CD4-positive, alpha-beta T cell treated with Interferon gamma for 1 hour (primary cell): ENCODE measurements at regions not wholly inside any gene's neighbourhood (a gene's known extent, or its start where the extent isn't known, plus 50 kb on each side); places are given as distances from the start of the nearest gene placed in this dataset.
A peak's percentile ranks its signal among the peaks of the same experiment; 100 is the strongest.
"Not testable (repeated sequence)": the region's sequence is repeated elsewhere in the genome, so short reads cannot be mapped to it uniquely, and the experiment has no call there.

Source experiments
- DNase-seq: peaks from one replicate; pipeline ENCODE4 v3.0.0-alpha.2; 2020

- DNase-seq: no peak
These were observed 286.9 kb upstream of the USP25 start for GRCh38 chr21:15442743-15443469.

- DNase-seq: no peak
These were observed 286.1 kb upstream of the USP25 start for GRCh38 chr21:15443740-15444117.

GRCh38 chr21:15444118-15444960 lies 285.4 kb upstream of the USP25 start:
- no peak for DNase-seq

- no peak for DNase-seq
These were observed 284.5 kb upstream of the USP25 start for GRCh38 chr21:15445327-15445726.

- no peak for DNase-seq
These were observed 283.6 kb upstream of the USP25 start for GRCh38 chr21:15446223-15446622.

- DNase-seq: no peak
These were observed 280.2 kb upstream of the USP25 start for GRCh38 chr21:15449556-15449955.

- no peak for DNase-seq
These were observed 276.5 kb upstream of the USP25 start for GRCh38 chr21:15453261-15453660.

GRCh38 chr21:15453785-15454184 lies 276.0 kb upstream of the USP25 start:
- DNase-seq: not testable (repeated sequence)

- DNase-seq: not testable (repeated sequence)
These were observed 274.9 kb upstream of the USP25 start for GRCh38 chr21:15454931-15455330.

- DNase-seq: no peak
These were observed 273.8 kb upstream of the USP25 start for GRCh38 chr21:15455819-15456462.

- DNase-seq: no peak
These were observed 271.8 kb upstream of the USP25 start for GRCh38 chr21:15457965-15458364.

- no peak for DNase-seq
These were observed 267.7 kb upstream of the USP25 start for GRCh38 chr21:15462092-15462491.

GRCh38 chr21:15466329-15466728 lies 263.5 kb upstream of the USP25 start:
- no peak for DNase-seq

- no peak for DNase-seq
These were observed 261.4 kb upstream of the USP25 start for GRCh38 chr21:15468368-15468767.

GRCh38 chr21:15472108-15473040 lies 257.4 kb upstream of the USP25 start:
- no peak for DNase-seq

- not testable (repeated sequence) for DNase-seq
These were observed 252.0 kb upstream of the USP25 start for GRCh38 chr21:15477773-15478172.

GRCh38 chr21:15480160-15480559 lies 249.6 kb upstream of the USP25 start:
- DNase-seq: no peak

- DNase-seq: peak; percentile 75
These were observed 246.5 kb upstream of the USP25 start for GRCh38 chr21:15483138-15483780.

- DNase-seq: no peak
These were observed 243.2 kb upstream of the USP25 start for GRCh38 chr21:15486460-15487195.

- no peak for DNase-seq
These were observed 242.6 kb upstream of the USP25 start for GRCh38 chr21:15487196-15487550.

- DNase-seq: no peak
These were observed 238.7 kb upstream of the USP25 start for GRCh38 chr21:15491100-15491499.
